ENCODE measurements at regions not wholly inside any gene's neighbourhood (a gene's known extent, or its start where the extent isn't known, plus 50 kb on each side); places are given as distances from the start of the nearest gene placed in this dataset.

DNA sequence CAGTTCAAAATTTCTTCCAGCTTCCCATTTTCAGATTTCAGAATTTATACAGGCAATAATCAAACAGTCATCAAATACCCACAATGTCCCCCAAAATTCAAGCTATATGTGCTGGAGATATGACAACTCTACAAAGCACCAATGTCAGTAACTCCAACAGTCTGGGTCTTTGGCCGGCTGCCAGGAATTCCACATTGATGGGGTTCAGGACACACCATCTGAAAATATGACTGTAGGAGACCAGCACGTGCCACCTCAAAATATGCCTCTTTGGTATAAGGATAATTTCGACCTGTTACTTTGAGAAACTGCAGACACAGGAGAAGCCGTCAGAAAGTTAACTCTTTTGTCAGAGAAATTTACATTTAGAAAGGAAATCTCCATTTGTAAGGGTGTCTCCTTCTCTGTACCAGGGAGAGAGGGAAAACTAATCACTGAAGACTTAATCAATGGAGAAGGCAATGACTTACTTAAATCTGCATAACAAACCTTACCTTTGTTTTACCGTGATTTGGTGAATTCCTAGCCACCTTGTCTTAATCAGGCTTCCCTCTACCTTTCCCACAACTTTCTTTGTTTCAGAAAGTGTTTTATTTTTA, 594.3 kb upstream of the CDH5 start:
- no peak for DNase-seq (ENCODE audit: low read depth, low spot score)

DNA sequence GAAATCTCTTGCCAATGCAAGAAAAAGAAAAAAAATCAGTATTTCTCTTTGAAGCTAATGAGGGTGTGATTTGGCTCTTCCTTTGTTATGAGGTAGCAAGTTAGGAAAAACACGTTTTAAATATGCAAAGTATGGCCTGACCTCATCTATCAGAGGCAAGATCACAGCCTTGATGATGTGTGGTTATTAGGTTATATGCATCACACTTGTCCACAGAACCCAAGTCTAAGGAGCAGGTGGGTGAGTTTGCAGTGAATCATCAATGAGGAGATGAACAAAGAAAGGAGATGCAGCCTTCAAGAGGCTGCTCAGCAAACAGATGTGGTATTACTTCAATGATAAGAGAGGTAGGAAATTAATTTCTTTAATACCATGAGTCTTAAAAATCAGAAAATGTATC, 594.8 kb upstream of the CDH5 start:
- DNase-seq (ENCODE audit: low read depth, low spot score): no peak

DNA sequence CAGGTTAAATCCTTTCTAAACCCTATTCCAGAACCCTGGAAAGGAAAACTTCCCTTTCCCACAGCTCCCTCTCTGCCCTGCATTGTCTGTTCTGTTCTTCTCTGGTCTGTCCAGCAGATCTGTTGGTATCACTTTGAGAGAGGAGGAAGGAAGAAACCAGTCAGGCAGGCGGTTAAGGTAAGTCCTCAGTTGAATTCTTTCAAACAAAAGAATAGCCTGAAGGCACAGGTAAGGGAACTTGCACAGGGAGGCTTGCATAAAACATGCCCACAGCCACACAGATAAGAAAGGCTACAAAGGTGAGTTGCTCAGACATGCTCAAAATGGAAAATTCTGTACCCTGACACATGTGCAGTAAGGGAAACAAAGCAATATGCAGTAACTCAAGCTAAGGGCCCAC, 595.7 kb upstream of the CDH5 start:
- DNase-seq (ENCODE audit: low read depth, low spot score): no peak

DNA sequence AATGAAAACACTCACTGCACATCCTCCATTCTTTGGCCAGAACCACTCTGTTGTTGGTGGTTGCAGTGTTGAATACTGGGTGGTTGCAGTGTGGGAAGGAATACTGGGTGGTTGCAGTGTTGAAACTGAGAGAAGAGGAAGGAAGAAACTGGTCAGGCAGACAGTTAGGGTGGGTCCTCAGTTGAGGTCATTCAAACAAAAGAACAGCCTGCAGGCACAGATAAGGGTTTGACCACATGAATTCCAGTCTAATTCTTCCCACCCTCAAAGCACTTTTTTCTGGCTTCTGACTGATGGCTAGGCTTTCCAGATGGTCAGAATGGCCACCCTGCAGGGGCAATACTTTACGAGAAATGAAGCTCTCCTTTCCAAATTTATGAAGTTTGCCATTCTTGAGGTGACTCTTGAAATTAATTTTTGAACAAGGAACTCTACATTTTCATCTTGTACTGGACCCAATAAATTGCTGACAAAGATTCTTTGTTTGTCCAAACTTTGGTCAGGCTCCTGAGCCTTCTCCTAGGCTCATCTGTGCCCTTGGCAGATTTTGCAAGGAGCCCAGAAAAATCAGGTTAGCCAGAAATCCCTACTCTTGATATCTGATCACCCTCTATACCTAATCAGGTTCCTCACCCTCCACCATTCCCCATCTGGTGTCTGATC, 596.6 kb upstream of the CDH5 start:
- DNase-seq (ENCODE audit: low read depth, low spot score): no peak

DNA sequence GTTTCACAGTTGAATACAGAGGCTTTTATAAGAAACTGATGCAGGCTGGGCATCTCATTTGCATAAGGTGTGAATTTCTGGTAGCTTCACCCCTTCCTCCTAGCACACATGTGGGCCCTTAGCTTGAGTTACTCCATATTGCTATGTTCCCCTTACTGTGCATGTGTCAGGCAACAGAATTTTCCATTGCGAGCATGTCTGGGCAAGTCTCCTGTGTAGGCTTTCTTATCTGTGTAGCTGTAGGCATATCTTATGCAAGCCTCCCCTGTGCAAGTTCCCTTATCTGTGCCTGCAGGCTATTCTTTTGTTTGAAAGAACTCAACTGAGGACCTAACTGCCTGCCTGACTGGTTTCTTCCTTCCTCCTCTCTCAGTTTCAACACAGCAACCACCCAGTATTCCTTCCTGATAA, 597.4 kb upstream of the CDH5 start:
- DNase-seq (ENCODE audit: low read depth, low spot score): no peak

DNA sequence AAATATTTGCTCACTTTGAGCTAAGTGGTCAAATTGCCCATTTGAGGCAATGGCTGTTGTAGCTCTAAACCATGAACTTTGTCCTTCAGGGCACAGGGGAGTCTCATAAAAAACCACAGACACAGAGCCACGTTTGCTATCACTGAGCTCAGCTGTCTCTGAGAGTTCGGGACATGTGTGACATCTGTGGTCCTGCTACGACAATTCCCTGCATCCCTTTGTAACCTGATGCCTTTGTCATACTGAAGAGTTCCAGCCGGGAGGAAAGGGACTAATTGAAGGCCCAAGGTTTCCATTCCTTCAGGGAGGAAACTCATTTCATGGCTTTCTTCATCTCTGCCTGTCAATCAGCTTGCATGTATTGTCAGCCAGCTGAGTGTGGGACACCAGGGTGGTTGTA, 599.4 kb upstream of the CDH5 start:
- DNase-seq (ENCODE audit: low read depth, low spot score): no peak

DNA sequence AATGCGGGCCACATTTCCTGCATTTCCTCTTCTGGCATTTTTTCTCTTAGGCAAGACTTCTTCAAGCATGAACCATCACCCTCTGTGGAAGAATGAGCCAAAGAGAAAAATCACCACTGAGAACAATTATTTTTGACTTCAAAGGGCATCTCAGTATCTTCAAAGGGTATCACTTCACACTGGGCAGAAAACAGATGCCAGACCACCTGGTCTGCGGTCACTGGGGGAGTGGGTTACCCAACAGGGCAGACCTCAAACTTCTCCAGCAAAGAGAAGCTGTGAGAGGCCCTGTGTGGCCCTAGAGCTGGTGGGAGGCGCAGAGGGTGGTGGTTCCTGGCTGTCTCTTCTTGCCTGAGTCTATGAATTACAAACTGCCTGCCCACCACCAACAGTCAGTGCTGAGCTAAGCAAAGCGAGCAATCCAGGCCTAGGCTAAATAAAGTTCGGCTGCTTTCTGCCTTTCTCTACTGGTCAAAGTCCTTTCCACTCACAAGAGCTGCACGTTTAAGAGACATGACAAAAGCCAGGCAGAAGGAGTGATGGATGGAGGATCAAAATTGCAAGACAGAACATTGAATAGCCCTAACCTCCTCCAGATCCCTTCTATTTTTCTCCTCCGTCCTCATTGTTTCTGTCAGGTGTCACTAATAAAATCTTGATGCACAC, 602.7 kb upstream of the CDH5 start:
- DNase-seq (ENCODE audit: low read depth, low spot score): no peak

DNA sequence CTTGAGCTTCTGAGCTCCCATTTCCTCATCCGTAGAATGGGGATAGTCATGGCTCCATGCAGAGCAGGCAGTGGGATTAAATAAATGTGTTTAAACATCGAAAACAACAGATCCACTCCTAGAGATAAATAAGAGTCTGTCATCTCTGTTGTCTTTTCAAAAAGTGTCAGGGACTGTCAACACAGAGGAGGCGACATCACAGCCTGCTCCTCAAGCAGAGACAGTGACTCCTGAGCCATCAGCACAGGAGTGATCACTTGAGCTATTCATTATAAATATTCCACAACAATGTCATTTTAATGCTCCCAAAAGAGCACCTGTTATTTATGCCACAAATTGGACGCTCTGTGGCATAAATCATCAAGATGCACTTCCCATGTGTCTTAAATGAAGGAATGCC, 605.6 kb upstream of the CDH5 start:
- no peak for DNase-seq (ENCODE audit: low read depth, low spot score)

DNA sequence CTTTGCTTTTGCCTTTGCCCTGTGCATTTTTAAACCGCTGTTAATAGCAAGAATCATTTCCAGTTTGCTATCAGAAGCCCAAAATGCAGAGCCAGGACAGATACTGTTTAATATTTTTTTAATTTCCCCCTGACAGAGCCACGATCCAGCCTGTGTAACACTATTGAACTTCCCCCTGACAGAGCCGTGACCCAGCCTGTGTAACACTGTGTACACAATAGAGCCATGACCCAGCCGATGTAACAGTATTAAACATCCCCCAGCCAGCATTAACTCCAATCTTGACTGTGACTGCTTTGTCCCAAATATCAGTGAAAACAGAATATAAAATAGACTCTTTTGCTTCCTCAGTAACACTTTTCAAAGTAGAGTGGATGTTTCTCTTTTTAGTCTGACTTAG, 607.9 kb upstream of the CDH5 start:
- no peak for DNase-seq (ENCODE audit: low read depth, low spot score)

DNA sequence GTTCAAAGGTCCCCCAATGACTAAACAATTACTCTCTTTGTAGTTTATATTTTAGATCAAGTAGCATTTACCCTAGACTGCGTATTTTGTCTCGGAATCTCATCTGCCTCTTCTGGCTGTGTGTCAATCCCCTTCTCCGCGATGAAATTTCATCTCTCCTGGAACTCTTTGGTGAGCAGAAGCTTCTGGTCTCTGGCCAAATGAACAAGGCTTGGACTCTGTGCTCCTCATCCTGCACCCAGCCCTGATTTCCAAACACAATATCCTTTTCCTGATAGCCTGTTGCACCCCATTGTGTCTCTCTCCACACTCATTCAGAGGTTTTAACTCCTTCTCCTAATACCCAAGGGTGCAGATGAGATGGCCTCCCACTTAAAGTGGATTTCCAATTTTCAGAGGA, 609.4 kb upstream of the CDH5 start:
- DNase-seq (ENCODE audit: low read depth, low spot score): no peak

DNA sequence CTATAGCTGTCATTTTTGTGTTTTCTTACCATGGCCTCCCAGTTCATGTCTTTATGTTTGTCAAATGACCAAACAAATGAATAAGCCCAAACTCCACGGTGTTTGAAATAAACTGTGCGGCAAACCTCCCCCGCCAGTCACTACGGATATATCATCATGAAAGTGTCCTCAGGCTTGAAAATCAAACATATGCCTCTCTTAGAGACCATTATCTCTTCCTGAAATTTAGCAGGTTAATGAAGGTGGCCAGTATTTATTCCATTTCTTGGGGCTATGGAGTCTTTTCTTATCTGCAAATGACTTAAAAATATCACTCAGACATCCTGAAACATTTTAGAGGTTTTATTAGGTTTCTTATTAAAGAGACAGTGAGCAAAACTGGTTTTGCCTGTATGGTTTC, 610.3 kb upstream of the CDH5 start:
- DNase-seq (ENCODE audit: low read depth, low spot score): no peak

DNA sequence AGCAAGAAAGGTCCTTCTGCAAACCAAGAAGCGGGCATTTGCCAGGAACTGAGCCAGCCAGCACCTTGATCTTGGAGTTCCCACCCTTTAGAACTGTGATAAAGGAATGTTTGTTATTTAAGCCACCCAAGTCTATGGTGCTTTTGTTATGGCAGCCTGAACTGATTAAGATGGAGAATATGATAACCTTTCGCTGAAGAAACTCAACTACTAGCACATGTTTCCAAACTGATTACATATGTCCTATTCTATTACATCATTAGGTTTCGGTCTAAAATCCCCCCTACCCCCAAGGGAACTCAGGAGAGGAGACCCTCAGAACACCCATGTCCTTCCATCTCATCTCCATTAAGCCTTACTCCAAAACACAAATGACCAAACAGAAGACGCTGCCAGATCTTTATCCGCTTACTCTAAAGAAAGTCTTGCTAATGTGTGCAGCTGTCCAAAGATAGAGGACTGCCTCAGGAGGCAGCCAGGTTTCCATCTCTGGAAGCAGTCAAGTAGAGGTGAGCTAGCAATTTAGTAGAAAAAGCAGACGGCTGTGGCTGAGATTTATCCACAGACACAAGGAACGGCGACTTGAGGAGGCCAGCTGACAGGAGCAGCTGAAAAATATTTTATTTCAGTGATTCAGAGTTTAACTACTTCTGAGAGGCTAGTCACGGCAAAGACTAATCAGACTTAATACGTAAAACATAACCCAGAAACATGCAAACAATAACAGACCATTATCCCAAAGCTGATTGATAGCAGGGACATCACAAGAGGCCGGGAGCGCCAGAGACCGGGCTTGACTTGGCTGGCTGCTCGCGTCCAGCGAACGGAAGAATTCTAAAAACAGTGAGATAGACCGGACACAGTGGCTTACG, 611.4 kb upstream of the CDH5 start:
- DNase-seq (ENCODE audit: low read depth, low spot score): no peak

DNA sequence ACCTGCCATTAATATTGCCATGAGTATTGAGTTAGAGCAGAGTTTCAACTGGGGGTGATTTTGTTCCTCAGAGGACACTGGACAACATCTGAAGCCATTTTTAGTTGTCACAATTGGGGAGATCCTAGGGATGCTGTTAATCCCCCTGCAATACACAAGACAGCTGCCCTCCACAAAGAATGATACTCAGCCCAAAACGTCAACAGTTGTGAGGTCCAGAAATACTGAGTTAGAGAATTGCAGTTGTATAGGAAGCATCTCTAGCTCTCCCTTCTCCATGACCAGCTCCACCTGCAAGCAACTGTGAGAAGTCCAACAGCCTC, 614.0 kb upstream of the CDH5 start:
- DNase-seq (ENCODE audit: low read depth, low spot score): no peak

DNA sequence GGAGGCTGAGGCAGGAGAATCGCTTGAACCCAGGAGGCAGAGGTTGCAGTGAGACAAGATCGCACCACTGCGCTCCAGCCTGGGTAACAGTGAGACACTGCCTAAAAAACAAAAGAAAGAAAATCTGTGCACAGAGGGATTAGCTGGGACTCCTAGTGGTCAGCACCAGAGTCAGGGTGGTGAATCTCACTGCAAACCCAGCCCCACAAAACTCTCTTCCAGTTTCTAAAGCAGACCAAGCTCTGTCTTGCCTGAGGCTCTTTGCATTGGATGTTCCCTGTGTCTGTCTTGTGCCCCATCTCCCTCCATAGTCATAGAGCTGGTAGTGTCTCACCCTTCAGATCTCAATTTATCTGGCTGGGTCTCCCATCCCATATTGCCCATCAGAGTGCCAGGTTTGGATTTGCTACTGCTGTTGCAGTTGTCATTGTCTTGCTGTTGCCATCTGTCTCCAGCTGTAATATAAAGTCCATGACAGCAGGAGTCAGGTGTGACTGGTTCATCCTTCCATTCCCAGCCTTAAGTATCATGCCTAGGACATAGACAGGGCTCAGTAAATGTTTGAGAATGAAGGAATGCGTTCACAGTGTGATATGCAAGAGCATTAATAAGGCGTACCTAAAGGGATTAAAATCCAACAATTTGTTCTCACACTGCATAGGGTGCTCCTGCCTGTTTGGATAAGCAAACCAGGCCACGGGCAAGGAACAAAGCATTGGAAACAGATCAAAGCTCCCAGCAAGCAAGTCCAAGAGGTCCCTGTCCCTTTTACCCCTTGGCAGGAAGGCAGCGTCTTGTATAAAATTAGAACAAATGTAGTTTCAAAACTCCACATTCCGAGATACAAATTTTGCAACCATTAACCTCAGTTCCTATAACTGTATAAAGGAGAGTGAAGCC, 614.6 kb upstream of the CDH5 start:
- DNase-seq (ENCODE audit: low read depth, low spot score): no peak

DNA sequence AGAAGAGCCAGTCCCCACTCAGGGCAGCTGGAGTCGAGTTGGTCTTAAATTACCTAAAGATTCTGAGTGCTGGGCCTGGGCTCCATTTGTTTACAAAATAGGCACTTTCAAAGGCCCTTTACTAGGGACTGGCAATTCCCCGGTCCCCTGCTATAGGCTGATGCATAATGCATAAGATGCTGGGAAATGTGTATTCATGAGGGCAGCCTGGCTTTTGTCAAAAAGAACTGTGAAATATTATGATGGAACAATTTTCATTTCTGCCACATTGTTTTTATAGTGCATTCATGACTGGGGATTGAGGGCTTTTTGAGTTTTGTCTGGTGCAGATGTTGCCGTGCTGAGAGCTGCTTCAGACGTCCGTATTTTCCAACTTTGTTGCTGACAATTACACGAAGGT, 617.0 kb upstream of the CDH5 start:
- DNase-seq (ENCODE audit: low read depth, low spot score): no peak

DNA sequence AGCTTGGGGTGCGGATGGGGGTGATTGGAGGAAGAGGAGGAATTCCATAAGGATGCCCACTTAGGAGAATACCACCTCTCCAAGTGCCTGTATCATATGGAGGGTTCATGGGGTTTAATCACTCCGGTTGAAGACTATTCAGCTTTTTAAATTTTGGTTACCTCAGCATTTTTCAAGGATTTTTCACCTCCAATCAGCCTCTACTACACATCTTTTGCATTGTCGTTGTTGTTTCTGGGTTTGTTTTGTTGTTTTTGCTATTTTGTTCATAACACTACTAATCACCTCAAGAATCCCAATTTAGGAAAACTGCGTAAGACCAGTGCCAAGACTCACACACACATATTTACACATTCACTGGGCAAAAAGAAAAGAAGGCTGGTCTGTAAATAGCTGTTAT, 619.5 kb upstream of the CDH5 start:
- DNase-seq (ENCODE audit: low read depth, low spot score): no peak

DNA sequence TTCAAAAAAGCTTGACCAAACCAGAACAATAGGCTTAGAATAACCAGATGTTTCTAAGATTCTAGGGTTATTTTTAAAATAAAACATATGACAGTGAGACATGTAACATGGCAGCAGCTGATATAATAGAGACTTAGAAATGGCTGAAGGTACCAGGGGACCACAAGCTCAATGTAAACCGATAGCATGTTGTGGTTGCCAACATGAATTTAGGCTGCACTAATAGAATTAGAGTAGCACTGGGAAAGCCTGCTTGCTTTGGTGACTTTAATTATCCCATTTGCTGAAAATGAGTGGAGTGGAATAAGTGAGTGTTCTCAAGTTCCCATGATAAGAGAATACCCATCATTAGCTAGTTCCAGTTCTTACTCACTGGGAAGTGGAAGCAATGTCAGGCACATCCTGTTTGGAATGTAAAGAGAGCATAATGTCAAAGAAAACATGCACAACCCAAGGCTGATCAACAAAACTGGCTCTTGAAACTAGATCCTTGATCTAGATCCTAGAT, 621.2 kb upstream of the CDH5 start:
- DNase-seq (ENCODE audit: low read depth, low spot score): no peak

DNA sequence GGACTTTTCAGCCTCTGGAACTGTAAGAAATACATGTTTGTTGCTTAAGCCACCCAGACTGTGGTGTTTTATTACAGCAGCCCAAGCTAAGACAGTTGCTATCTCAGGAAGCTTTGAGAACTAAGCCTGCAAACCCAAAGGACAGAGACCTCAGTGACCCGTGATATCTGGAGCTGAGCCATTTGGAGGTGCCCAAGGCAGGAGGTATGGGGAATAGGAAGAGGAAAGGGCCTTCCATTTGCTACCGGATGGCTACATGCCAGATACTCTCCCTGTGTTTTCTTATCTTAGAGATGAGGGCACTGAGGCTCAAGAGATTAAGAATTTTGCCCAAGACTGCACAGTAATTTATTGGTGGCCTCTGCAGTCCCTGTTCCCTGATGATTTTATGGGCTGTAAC, 622.1 kb upstream of the CDH5 start:
- DNase-seq (ENCODE audit: low read depth, low spot score): no peak

DNA sequence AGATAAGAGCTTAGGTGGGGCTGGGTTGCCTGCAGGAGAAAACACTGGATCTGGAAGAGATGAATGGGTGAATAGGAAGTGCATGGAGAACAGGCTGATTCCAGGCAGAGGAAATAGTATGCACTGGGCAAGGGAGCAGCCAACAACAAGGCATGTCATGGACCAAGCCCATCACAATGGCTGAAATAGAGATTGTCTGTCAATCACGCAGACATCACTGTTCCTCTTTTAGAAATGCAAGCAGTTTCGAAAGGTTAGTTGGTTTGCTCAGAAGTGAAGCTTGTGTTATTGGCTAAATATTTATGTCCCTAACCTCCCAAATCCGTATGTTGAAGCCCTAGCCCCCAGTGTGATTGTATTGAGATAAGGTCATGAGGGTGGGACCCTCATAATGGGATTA, 621.7 kb upstream of the CDH11 start:
- DNase-seq (ENCODE audit: low read depth, low spot score): no peak

DNA sequence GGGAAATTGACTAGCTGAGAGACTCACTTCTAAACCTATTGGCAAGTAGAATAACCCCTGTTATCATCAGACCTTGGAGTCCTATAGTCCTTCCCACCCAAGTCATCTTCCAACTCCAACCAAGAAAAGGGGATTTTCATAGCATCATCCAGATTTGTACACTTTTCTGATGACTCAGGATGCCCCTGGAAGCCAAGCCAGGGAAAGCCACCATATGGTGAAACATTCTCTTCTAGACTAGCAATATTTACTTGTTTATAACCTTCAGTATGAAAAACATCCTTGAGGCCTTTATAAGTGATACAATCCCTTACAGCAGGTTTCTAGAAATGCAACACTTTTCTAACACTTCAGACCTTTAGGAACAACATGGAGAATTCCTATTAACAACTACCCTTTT, 618.8 kb upstream of the CDH11 start:
- no peak for DNase-seq (ENCODE audit: low read depth, low spot score)

DNA sequence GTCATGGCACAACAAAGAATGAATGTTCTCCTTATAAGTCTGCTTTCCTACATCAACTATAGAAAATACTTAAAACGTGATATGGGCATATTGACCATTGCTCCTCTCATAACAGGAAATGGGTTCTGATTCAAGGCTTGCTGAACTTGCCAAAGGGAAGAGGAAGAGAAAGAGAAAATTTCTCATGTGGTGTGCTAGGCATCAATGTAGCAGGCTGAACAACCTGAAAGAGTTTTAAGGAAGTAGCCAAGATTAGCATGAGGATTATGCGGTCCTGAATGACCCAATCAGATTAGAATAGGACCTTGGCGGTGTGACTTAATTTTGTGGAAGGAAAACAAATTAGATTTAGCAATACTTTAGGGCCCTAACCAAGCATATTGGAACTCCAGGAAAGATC, 617.7 kb upstream of the CDH11 start:
- no peak for DNase-seq (ENCODE audit: low read depth, low spot score)

Measured in smooth muscle cell of the brain vasculature (primary cell).